Omental fat pad (tissue), 3 donors: ENCODE measurements at regions not wholly inside any gene's neighbourhood (a gene's known extent, or its start where the extent isn't known, plus 50 kb on each side); places are given as distances from the start of the nearest gene placed in this dataset.

Source experiments
- ATAC-seq: fragments of 150-250 bp; one replicate; pipeline ENCODE4 v1.9.1; 2016; ENCODE audit warnings: mild to moderate bottlenecking, moderate library complexity; ENCODE audit not compliant: low FRiP score
- DNase-seq: peaks from one replicate; pipeline ENCODE4 v3.0.0-alpha.2; 2019; ENCODE audit warnings: low spot score
- CTCF ChIP-seq, 3 donors: fragments of 450-650 bp; IDR thresholded peaks; one replicate each; pipeline ENCODE4 v1.5.1; 2016 to 2017; ENCODE audit warnings: antibody characterized with exemption in 3 of 3, mild to moderate bottlenecking in 3 of 3, moderate library complexity in 2 of 3

DNA sequence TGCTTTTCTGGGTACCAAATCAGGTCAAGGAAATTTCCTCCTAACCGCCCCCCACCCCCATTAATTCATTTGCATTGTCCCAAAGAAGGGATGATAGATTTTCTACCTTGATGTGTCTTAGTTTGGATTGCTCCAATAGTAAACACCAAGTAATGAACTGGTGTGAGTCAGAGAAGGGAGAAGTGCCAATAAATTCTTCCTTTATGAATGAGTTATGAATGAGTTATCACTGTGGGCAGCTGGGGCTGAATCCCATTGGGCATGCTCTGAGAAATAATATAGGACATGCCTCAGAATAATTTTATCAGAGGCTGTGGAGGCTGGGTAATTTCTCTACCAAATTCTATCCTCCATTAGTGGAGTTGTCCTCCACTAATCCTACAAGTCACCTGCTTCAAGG lies 277.9 kb upstream of the FLRT2 start:
- ATAC-seq (no peak), DNase-seq (no peak)
- no peak for TF ChIP-seq CTCF (IDR thresholded peaks at IDR 0.05)

GRCh38 chr14:85254711-85255110 lies 275.2 kb upstream of the FLRT2 start:
- DNase-seq (no peak), ATAC-seq (no peak)
- TF ChIP-seq CTCF (IDR thresholded peaks at IDR 0.05), result no peak

- ATAC-seq (no peak), DNase-seq (no peak)
- TF ChIP-seq CTCF (IDR thresholded peaks at IDR 0.05), result no peak
These were observed 272.7 kb upstream of the FLRT2 start for GRCh38 chr14:85257287-85257686.

DNA sequence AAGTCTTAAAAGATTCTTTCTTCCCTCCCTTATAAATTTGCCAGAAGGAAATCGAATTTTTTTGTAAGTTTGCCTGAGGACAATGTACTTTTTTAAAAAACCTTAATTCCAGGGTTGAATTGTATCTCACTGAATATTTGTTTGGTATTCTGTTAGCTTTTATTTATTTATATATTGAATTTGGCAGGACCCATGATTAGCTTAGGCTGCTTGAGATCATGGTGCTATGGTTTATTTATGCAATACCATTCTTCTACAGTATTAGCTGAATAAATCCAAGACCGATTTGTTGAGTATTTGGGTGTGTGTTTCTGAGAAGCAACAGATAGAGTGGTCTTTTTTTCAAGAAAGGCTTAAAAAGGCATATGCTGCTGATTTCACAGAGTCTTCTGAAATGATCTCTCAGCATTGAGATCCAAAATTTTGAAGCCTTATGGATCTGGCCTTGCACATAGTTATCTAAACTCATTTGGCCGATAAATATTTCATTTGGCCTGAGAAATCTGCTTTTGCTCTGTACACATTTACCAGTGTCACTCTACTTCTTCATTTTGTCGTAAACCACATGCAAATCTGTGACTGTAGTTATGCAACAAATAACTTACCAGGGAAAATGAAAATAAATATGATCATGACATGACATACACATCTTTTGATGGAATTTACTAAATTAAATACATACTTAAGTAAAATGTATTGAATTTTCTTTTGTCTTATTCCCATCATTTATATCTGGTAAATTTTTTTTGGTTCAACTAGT lies 265.8 kb upstream of the FLRT2 start:
- ATAC-seq (no peak), DNase-seq (no peak)
- TF ChIP-seq CTCF (IDR thresholded peaks at IDR 0.05), result no peak

- DNase-seq, result no peak
- TF ChIP-seq CTCF (IDR thresholded peaks at IDR 0.05), result no peak
- no peak for ATAC-seq
These were observed 256.8 kb upstream of the FLRT2 start for GRCh38 chr14:85273099-85273677.

GRCh38 chr14:85273952-85274351 lies 256.0 kb upstream of the FLRT2 start:
- no peak for ATAC-seq
- no peak for DNase-seq
- TF ChIP-seq CTCF (IDR thresholded peaks at IDR 0.05), result no peak
